ENCODE measurements at regions not wholly inside any gene's neighbourhood (a gene's known extent, or its start where the extent isn't known, plus 50 kb on each side); places are given as distances from the start of the nearest gene placed in this dataset.

DNA sequence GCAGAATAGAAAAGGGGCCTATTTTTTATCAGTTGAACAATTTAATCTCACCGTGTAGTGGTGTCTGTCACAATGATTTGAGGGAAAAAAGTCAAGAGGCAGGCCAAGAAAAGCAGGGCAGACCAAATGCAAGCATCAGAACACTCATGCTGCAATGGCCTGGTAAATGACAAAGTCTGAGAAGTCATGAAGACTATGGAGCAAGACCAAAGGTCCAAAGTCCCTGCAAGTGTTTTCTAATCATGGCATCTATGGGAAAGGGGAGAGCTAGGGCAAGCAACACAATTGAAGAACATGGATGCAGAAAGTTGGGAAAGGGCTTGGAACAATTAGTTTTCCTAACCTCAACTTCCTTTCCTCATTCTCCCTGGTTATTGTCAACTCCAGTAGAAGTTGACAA, 147.7 kb upstream of the TLL1 start:
- Histone ChIP-seq H3K9ac (ENCODE audit: low read depth, low read length) (no peak overlapping the region), H3K4me1 (ENCODE audit: control insufficient read depth, insufficient read depth, low read length) (peaks cover 6% of the 10 kb centered on the region), H3K9me3 (replicated peaks; ENCODE audit: low read length) (no peaks in the 10 kb centered on the region), H3K36me3 (ENCODE audit: insufficient read depth, low read length) (no peaks in the 10 kb centered on the region), H3K27me3 (ENCODE audit: control insufficient read depth, insufficient read depth, low read length) (no peaks in the 10 kb centered on the region), H3K4me3 (ENCODE audit: low read length) (no peak overlapping the region), H3K4me2 (ENCODE audit: low read length) (no peak overlapping the region)

DNA sequence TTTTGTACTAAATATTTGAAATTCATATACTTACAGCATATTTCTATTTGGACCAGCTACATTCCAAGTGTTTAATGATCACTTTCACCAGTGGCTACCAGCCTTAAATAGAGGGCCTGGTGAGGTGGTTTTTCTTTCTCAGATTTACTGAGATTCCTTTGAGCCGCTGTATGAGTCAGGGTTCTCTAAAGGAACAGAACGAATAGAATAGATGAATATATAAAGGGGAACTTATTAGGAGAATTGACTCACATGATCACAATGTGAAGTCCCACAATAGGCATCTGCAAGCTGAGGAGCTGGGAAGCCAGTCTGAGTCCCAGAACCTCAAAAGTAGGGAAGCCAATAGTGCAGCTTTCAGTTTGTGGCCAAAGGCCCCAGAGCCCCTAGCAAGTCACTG, 146.2 kb upstream of the TLL1 start:
- H3K9me3 ChIP-seq (replicated peaks; ENCODE audit: low read length) = no peaks in the 10 kb centered on the region
- no peak overlapping the region for H3K9ac ChIP-seq (ENCODE audit: low read depth, low read length)
- no peaks in the 10 kb centered on the region for H3K36me3 ChIP-seq (ENCODE audit: insufficient read depth, low read length)
- peaks cover 6% of the 10 kb centered on the region for H3K4me1 ChIP-seq (ENCODE audit: control insufficient read depth, insufficient read depth, low read length)
- H3K4me2 ChIP-seq (ENCODE audit: low read length) = no peak overlapping the region
- no peak overlapping the region for H3K4me3 ChIP-seq (ENCODE audit: low read length)
- no peaks in the 10 kb centered on the region for H3K27me3 ChIP-seq (ENCODE audit: control insufficient read depth, insufficient read depth, low read length)

DNA sequence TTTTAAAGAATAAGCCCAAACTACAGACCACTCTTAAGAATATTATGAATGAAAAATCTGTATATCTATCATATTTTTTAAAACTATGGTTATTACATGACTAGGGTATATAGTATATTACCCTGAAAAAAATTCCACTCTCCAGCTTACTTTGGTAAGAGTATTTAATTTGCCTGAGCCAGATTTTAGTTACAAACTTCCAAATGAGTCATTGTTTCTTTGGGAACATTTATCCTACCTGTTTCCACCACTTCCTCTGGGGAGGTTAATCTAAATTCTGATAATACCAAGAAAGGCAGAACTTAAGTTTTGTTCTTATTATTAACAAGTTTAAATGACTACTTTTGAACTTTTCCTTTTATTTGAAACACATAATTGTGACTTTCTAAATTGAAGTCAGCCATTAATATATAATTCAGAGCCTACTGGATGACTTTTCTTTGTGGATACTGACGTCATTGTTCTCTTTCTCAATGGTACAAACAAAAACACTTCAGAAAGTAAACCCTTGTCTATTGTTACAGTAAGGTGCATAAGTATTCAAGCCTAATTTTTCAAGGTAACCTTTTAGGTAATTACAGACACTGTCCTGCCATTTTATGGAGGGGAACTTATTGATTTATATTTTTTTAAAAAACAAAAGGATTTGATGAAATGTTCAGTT, 135.6 kb upstream of the TLL1 start:
- Histone ChIP-seq H3K9me3 (replicated peaks; ENCODE audit: low read length) (no peaks in the 10 kb centered on the region), H3K4me3 (ENCODE audit: low read length) (no peak overlapping the region), H3K36me3 (ENCODE audit: insufficient read depth, low read length) (no peaks in the 10 kb centered on the region), H3K27me3 (ENCODE audit: control insufficient read depth, insufficient read depth, low read length) (no peaks in the 10 kb centered on the region), H3K4me1 (ENCODE audit: control insufficient read depth, insufficient read depth, low read length) (peaks cover 6% of the 10 kb centered on the region), H3K9ac (ENCODE audit: low read depth, low read length) (no peak overlapping the region), H3K4me2 (ENCODE audit: low read length) (no peak overlapping the region)

DNA sequence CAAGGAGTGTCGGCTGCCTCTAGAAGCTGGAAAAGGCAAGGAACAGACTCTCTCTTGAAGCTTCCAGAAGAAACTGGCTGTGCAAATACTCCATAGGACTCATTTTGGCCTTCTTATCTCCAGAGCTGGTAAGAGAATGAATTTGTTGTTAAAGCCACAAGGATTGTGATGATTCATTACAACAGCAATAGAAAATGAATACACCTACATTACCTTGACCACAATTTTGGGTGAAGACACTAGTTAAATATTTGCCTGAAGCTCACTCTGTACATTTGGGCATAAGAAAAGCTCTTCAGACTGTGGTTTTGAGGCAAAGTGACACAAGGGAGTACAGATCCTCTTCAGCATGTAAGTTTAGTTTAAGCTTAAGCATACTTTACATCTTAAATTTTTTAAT, 134.5 kb upstream of the TLL1 start:
- H3K4me1 ChIP-seq (ENCODE audit: control insufficient read depth, insufficient read depth, low read length) = peaks cover 6% of the 10 kb centered on the region
- H3K27me3 ChIP-seq (ENCODE audit: control insufficient read depth, insufficient read depth, low read length) = no peaks in the 10 kb centered on the region
- no peak overlapping the region for H3K4me2 ChIP-seq (ENCODE audit: low read length)
- no peaks in the 10 kb centered on the region for H3K9me3 ChIP-seq (replicated peaks; ENCODE audit: low read length)
- H3K4me3 ChIP-seq (ENCODE audit: low read length) = no peak overlapping the region
- no peaks in the 10 kb centered on the region for H3K36me3 ChIP-seq (ENCODE audit: insufficient read depth, low read length)
- H3K9ac ChIP-seq (ENCODE audit: low read depth, low read length) = no peak overlapping the region

DNA sequence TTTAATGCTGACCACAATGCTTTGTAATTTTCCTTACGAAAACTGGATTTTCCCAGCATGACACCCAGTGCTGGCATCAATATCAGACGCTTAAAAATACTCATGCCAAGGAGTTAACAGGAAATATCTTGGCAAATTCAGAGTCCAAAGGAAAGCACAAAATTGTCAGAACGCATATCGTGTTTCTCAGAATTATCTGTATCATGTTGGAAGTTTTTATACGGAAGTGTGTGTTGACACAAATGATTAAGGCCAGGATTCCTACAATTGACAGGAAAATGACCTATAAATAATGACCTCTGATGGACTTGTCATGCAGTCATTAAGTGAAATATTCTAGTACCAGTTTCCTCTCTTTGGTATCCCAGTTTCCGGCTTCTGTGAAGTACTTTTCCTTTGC, 132.1 kb upstream of the TLL1 start:
- H3K4me2 ChIP-seq (ENCODE audit: low read length) = peak overlapping the region; percentile 33
- H3K27me3 ChIP-seq (ENCODE audit: control insufficient read depth, insufficient read depth, low read length) = no peaks in the 10 kb centered on the region
- no peak overlapping the region for H3K9ac ChIP-seq (ENCODE audit: low read depth, low read length)
- H3K4me1 ChIP-seq (ENCODE audit: control insufficient read depth, insufficient read depth, low read length) = peaks cover 6% of the 10 kb centered on the region
- H3K4me3 ChIP-seq (ENCODE audit: low read length) = no peak overlapping the region
- H3K9me3 ChIP-seq (replicated peaks; ENCODE audit: low read length) = no peaks in the 10 kb centered on the region
- H3K36me3 ChIP-seq (ENCODE audit: insufficient read depth, low read length) = no peaks in the 10 kb centered on the region

DNA sequence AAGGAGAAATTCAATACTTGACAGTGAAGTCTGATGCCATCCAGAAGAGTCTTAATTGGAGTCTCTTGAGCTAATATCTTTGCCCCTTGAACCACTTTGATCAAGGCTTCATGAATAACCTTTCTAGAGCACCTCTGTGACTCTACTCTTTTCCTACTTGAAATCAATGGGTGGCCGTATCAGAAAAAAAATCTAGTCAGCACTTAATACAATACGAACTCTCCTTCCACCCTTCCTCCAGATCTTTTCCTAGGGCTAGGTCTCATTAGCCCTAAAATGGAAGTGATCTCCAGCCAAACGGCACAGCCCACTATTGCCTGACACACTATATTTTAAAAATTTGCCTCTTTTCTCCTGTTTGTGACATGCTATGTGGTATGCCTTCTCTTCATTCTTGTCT, 129.6 kb upstream of the TLL1 start:
- Histone ChIP-seq H3K4me2 (ENCODE audit: low read length) (no peak overlapping the region), H3K9ac (ENCODE audit: low read depth, low read length) (no peak overlapping the region), H3K9me3 (replicated peaks; ENCODE audit: low read length) (no peaks in the 10 kb centered on the region), H3K4me1 (ENCODE audit: control insufficient read depth, insufficient read depth, low read length) (peaks cover 6% of the 10 kb centered on the region), H3K4me3 (ENCODE audit: low read length) (no peak overlapping the region), H3K27me3 (ENCODE audit: control insufficient read depth, insufficient read depth, low read length) (no peaks in the 10 kb centered on the region), H3K36me3 (ENCODE audit: insufficient read depth, low read length) (no peaks in the 10 kb centered on the region)

DNA sequence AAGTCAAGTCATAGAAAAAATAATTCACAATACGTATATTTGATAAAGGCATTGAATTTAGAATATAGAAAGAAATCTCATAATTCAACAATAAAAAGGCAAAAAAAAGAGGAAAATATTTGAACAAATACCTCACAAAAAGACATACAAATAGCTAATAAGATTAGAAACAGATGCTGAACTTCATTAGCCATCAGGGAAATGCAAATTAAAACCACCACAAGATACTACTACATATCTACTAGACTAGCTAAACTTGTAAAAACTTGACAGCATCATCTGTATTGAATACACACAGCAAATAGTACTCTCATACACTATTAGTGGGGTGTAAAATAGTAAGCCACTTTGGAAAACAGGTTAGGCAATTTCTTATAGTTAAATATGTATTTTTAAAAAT, 128.7 kb upstream of the TLL1 start:
- Histone ChIP-seq H3K4me2 (ENCODE audit: low read length) (no peak overlapping the region), H3K9ac (ENCODE audit: low read depth, low read length) (no peak overlapping the region), H3K27me3 (ENCODE audit: control insufficient read depth, insufficient read depth, low read length) (no peaks in the 10 kb centered on the region), H3K4me1 (ENCODE audit: control insufficient read depth, insufficient read depth, low read length) (peaks cover 6% of the 10 kb centered on the region), H3K36me3 (ENCODE audit: insufficient read depth, low read length) (no peaks in the 10 kb centered on the region), H3K4me3 (ENCODE audit: low read length) (no peak overlapping the region), H3K9me3 (replicated peaks; ENCODE audit: low read length) (no peaks in the 10 kb centered on the region)

DNA sequence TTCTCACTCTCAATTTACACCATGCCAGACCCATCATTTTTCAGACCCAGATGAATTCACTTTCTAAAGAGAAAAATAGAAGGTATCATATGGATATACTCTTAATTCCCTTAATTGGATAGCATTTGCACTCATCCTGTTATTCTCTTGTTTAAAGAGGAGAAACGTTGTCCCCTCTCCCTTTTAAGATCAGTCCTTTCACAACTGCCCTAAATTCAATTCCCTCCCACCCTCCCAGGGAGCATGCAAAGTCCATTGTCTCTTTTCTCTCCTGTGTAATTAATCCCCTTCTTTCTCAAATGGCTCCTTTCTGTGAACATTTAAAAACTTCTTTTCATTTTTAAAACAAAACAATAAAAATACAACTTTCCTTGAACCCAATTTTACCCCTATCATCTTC, 124.7 kb upstream of the TLL1 start:
- no peak overlapping the region for H3K4me2 ChIP-seq (ENCODE audit: low read length)
- no peak overlapping the region for H3K9ac ChIP-seq (ENCODE audit: low read depth, low read length)
- no peak overlapping the region for H3K4me3 ChIP-seq (ENCODE audit: low read length)
- no peaks in the 10 kb centered on the region for H3K36me3 ChIP-seq (ENCODE audit: insufficient read depth, low read length)
- no peaks in the 10 kb centered on the region for H3K9me3 ChIP-seq (replicated peaks; ENCODE audit: low read length)
- H3K4me1 ChIP-seq (ENCODE audit: control insufficient read depth, insufficient read depth, low read length) = no peaks in the 10 kb centered on the region
- no peaks in the 10 kb centered on the region for H3K27me3 ChIP-seq (ENCODE audit: control insufficient read depth, insufficient read depth, low read length)

DNA sequence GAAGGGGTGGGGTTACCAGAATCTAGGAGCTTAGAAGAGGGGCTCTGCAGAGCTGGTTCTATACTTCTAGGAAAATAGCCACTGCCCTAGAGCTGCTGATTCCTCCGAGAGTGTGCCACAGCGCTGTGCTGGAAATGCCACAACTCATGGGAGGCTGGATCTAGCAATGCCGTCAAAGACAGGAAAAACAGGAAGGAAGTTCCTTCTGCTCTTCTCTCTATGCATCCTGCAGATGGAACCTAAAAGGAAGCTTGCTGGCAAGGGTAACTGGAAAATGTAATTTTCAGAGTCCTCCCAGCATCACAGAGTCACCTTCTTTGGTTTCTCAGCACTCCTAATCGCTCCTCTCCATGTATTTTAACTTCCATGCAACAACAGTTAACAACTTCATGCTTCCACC, 121.2 kb upstream of the TLL1 start:
- no peak overlapping the region for H3K4me2 ChIP-seq (ENCODE audit: low read length)
- no peaks in the 10 kb centered on the region for H3K27me3 ChIP-seq (ENCODE audit: control insufficient read depth, insufficient read depth, low read length)
- H3K9me3 ChIP-seq (replicated peaks; ENCODE audit: low read length) = no peaks in the 10 kb centered on the region

DNA sequence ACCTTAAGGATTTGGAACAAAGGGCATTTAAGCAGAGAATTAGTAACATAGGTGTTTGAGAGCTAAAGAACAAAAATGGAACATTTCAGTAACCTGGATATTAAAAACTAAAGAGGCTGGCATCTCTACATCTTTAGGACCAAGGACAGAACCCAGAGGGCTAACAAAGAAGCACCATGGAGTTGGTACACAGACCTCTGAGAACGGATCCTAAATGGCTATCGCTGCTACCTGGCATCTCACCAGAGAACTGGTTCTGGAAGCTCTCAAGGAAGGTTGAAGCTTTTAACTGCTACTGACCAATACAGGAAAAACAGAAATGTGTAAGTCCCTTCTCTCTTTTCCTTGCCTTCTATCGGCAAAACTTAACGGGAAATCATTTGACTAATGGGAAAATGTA, 118.4 kb upstream of the TLL1 start:
- no peaks in the 10 kb centered on the region for H3K27me3 ChIP-seq (ENCODE audit: control insufficient read depth, insufficient read depth, low read length)
- no peaks in the 10 kb centered on the region for H3K9me3 ChIP-seq (replicated peaks; ENCODE audit: low read length)
- no peaks in the 10 kb centered on the region for H3K36me3 ChIP-seq (ENCODE audit: insufficient read depth, low read length)
- H3K4me2 ChIP-seq (ENCODE audit: low read length) = no peak overlapping the region
- H3K4me1 ChIP-seq (ENCODE audit: control insufficient read depth, insufficient read depth, low read length) = no peaks in the 10 kb centered on the region
- H3K4me3 ChIP-seq (ENCODE audit: low read length) = no peak overlapping the region
- no peak overlapping the region for H3K9ac ChIP-seq (ENCODE audit: low read depth, low read length)

More for the DNA sequence above, 121.2 kb upstream of the TLL1 start:
- H3K36me3 ChIP-seq (ENCODE audit: insufficient read depth, low read length) = no peaks in the 10 kb centered on the region
- H3K9ac ChIP-seq (ENCODE audit: low read depth, low read length) = no peak overlapping the region
- no peaks in the 10 kb centered on the region for H3K4me1 ChIP-seq (ENCODE audit: control insufficient read depth, insufficient read depth, low read length)
- no peak overlapping the region for H3K4me3 ChIP-seq (ENCODE audit: low read length)

DNA sequence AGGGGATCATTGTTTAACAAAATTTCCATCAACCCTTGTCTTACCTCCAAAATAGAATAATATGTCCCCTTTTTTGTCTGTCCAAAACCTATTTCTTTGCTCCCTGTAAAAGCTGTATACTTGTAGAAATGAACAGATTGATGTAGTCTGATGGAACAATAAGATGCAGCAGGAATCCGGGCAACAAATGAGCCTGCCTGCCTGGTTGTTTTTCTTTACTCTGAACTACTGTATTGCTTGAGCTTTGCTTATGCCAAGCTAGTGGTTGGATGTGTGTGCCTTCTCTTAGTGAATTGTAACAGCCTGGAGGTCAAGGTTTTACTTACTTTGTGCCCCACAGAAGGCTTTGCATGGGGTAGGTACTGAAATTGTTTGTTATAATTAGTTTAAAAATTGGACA, 116.2 kb upstream of the TLL1 start:
- Histone ChIP-seq H3K27me3 (ENCODE audit: control insufficient read depth, insufficient read depth, low read length) (no peaks in the 10 kb centered on the region), H3K36me3 (ENCODE audit: insufficient read depth, low read length) (no peaks in the 10 kb centered on the region), H3K9me3 (replicated peaks; ENCODE audit: low read length) (no peaks in the 10 kb centered on the region), H3K4me2 (ENCODE audit: low read length) (no peak overlapping the region), H3K4me3 (ENCODE audit: low read length) (no peak overlapping the region), H3K4me1 (ENCODE audit: control insufficient read depth, insufficient read depth, low read length) (no peaks in the 10 kb centered on the region), H3K9ac (ENCODE audit: low read depth, low read length) (no peak overlapping the region)

DNA sequence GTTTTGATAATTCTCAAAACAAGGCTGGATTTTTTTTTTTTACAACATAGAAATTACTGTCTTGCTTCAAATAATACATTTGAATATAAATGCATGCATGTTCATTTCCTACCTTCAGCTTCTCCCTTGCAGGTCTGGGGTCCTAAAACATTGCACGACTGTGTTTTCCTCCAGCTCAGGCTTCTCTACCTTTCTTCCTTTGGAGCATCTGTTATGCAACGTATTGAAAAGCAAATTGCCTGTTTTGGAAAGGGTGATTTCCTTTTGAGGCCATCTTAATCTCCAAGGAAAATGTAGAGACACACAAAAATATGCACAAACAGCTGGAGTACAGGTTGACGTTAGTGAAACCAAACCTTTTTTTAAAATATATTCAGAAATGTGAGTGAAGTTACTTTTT, 115.6 kb upstream of the TLL1 start:
- no peaks in the 10 kb centered on the region for H3K27me3 ChIP-seq (ENCODE audit: control insufficient read depth, insufficient read depth, low read length)
- H3K4me3 ChIP-seq (ENCODE audit: low read length) = no peak overlapping the region
- no peak overlapping the region for H3K9ac ChIP-seq (ENCODE audit: low read depth, low read length)
- H3K9me3 ChIP-seq (replicated peaks; ENCODE audit: low read length) = no peaks in the 10 kb centered on the region
- no peaks in the 10 kb centered on the region for H3K36me3 ChIP-seq (ENCODE audit: insufficient read depth, low read length)
- H3K4me2 ChIP-seq (ENCODE audit: low read length) = no peak overlapping the region
- no peaks in the 10 kb centered on the region for H3K4me1 ChIP-seq (ENCODE audit: control insufficient read depth, insufficient read depth, low read length)
